Panc1 (cell line): ENCODE measurements at regions not wholly inside any gene's neighbourhood (a gene's known extent, or its start where the extent isn't known, plus 50 kb on each side); places are given as distances from the start of the nearest gene placed in this dataset.

Experiments
- ATAC-seq: fragments of 200-7000 bp; cut with Tn5 transposase; 2 replicates; pipeline ENCODE4 v1.9.1; 2020; ENCODE audit warnings: mild to moderate bottlenecking, moderate library complexity
- BruUV-seq: library from RNA; stranded (reverse); fragments of 400-500 nt; replicated peaks from 2 replicates; lab custom pipeline; 2021; lab: Mats Ljungman, UMichigan
- CTCF ChIA-PET: fragments of 300-600 bp; sonication (Branson Sonifier 250); formaldehyde crosslinking; loops from one replicate; lab custom pipeline; 2022; ENCODE audit warnings: antibody characterized with exemption; lab: Charles Lee
- POLR2A ChIA-PET: fragments of 300-600 bp; sonication (Branson Sonifier 250); formaldehyde crosslinking; loops from one replicate; lab custom pipeline; 2022; ENCODE audit warnings: antibody characterized with exemption; lab: Charles Lee
- DNase-seq: peaks from one replicate; pipeline ENCODE4 v3.0.0-alpha.2; 2010; ENCODE audit warnings: low read depth, low spot score
- H3K27ac ChIP-seq: 2 replicates; pipeline ENCODE4 v1.5.1; 2011; ENCODE audit warnings: mild to moderate bottlenecking, low read length, inconsistent platforms
- H3K27me3 ChIP-seq: fragments of 200-500 bp; sonication (Bioruptor generic); 2 replicates; pipeline ENCODE4 v1.6.0; 2014; ENCODE audit warnings: low read length, inconsistent platforms; ENCODE audit not compliant: control insufficient read depth, insufficient read depth
- H3K36me3 ChIP-seq: fragments of 200-500 bp; sonication (Bioruptor generic); 2 replicates; pipeline ENCODE4 v1.5.1; 2014; ENCODE audit warnings: inconsistent platforms, mild to moderate bottlenecking, low read length, moderate library complexity; ENCODE audit not compliant: control insufficient read depth, insufficient read depth
- H3K4me1 ChIP-seq: 2 replicates; pipeline ENCODE4 v1.5.1; 2011; ENCODE audit warnings: inconsistent platforms, mild to moderate bottlenecking, low read length, moderate library complexity; ENCODE audit not compliant: control insufficient read depth, insufficient read depth
- H3K4me3 ChIP-seq, 2 experiments: 2 replicates each; pipeline ENCODE4 v1.5.1; 2011 to 2012; ENCODE audit warnings: low read depth in 2 of 2, low read length in 2 of 2, mild to moderate bottlenecking in 2 of 2, inconsistent platforms in 1 of 2, moderate library complexity in 1 of 2
- H3K9me3 ChIP-seq: fragments of 200-500 bp; sonication (Bioruptor generic); 2 replicates; pipeline ENCODE4 v1.5.1; 2014; ENCODE audit warnings: low read depth, mild to moderate bottlenecking, inconsistent platforms, low read length, moderate library complexity; ENCODE audit not compliant: control insufficient read depth, insufficient read depth
- CTCF ChIP-seq: fragments of 450-650 bp; IDR thresholded peaks from 2 replicates; pipeline ENCODE4 v1.5.1; 2017; ENCODE audit warnings: mild to moderate bottlenecking
- POLR2AphosphoS5 ChIP-seq: IDR thresholded peaks from 2 replicates; pipeline ENCODE4 v1.6.1; 2012; ENCODE audit warnings: mild to moderate bottlenecking, low read depth, low read length, moderate library complexity
- REST ChIP-seq, 2 experiments: IDR thresholded peaks; 2 replicates each; pipeline ENCODE4 v1.6.1; 2011 to 2012; ENCODE audit warnings: low read depth in 2 of 2, control low read depth in 1 of 2, low read length in 1 of 2, mild to moderate bottlenecking in 1 of 2, moderate library complexity in 1 of 2; ENCODE audit not compliant: insufficient read depth in 1 of 2
- SIN3A ChIP-seq: IDR thresholded peaks from 2 replicates; pipeline ENCODE4 v1.6.1; 2012; ENCODE audit warnings: low read depth, mild to moderate bottlenecking, low read length, moderate library complexity, borderline replicate concordance; ENCODE audit not compliant: insufficient read depth
- TCF7L2 ChIP-seq: IDR thresholded peaks from 2 replicates; pipeline ENCODE4 v1.6.1; 2011; ENCODE audit warnings: mild to moderate bottlenecking, low read depth, low read length, inconsistent platforms
- in situ Hi-C: cut with HindIII; loops from 2 replicates; pipeline ENCODE4 v1.10.0; 2016; ENCODE audit warnings: low sequenced_read_pairs, low pct_unique_long_range_greater_than_20kb
- intact Hi-C: fragments of 100-400 bp; cut with micrococcal nuclease; formaldehyde crosslinking; loops from one replicate; pipeline ENCODE4 v1.10.0; 2022; ENCODE audit not compliant: unreplicated experiment

- no TSS peak for BruUV-seq
- in situ Hi-C loops = no loop called here
- intact Hi-C loops = no loop called here
- no peak for TF ChIP-seq REST (IDR thresholded peaks at IDR 0.05; ENCODE audit: insufficient read depth in 1 of 2, low read depth in 2 of 2, low read length in 1 of 2)
- no peak for TF ChIP-seq TCF7L2
- no peak for TF ChIP-seq POLR2AphosphoS5
- TF ChIP-seq SIN3A = no peak
- no peak for TF ChIP-seq CTCF
- Histone ChIP-seq H3K27ac (no peak overlapping the region), H3K36me3 (no peaks in the 10 kb centered on the region), H3K27me3 (no peaks in the 10 kb centered on the region), H3K4me3 (no peak overlapping the region), H3K4me1 (no peaks in the 10 kb centered on the region), H3K9me3 (no peaks in the 10 kb centered on the region)
- ChIA-PET CTCF (no interaction called here), POLR2A (no interaction called here)
- ATAC-seq (no peak), DNase-seq (no peak)
Observed at GRCh38 chr18:59993560-59993959, 93.8 kb downstream of the PMAIP1 start.

- ATAC-seq = no peak
- in situ Hi-C loops (no loop called here), intact Hi-C loops (no loop called here)
- H3K27ac ChIP-seq = no peak overlapping the region
- H3K4me1 ChIP-seq = no peaks in the 10 kb centered on the region
- no TSS peak for BruUV-seq
- no peak overlapping the region for H3K4me3 ChIP-seq
- CTCF ChIA-PET = no interaction called here
- H3K27me3 ChIP-seq = no peaks in the 10 kb centered on the region
- TF ChIP-seq TCF7L2 = no peak
- TF ChIP-seq REST (IDR thresholded peaks at IDR 0.05; ENCODE audit: insufficient read depth in 1 of 2, low read depth in 2 of 2, low read length in 1 of 2) = no peak
- TF ChIP-seq CTCF = no peak
- no peak for TF ChIP-seq SIN3A
- no peak for TF ChIP-seq POLR2AphosphoS5
- DNase-seq = no peak
- POLR2A ChIA-PET = no interaction called here
- no peaks in the 10 kb centered on the region for H3K9me3 ChIP-seq
- H3K36me3 ChIP-seq = no peaks in the 10 kb centered on the region
Observed at GRCh38 chr18:59990121-59990823, 90.5 kb downstream of the PMAIP1 start.
